HT1080 (cell line): ENCODE measurements at regions not wholly inside any gene's neighbourhood (a gene's known extent, or its start where the extent isn't known, plus 50 kb on each side); places are given as distances from the start of the nearest gene placed in this dataset.
A peak's percentile ranks its signal among the peaks of the same experiment; 100 is the strongest.
"Not testable (repeated sequence)": the region's sequence is repeated elsewhere in the genome, so short reads cannot be mapped to it uniquely, and the experiment has no call there.

ENCODE experiments used
- DNase-seq: peaks from one replicate; pipeline ENCODE4 v3.0.0-alpha.2; 2015; ENCODE audit warnings: low read depth

GRCh38 chr2:215832791-215833190 lies 180.6 kb downstream of the MREG start:
- DNase-seq: no peak

GRCh38 chr2:215831296-215831913 lies 181.9 kb downstream of the MREG start:
- DNase-seq: no peak

GRCh38 chr2:215830304-215830703 lies 183.0 kb downstream of the MREG start:
- peak; percentile 47 for DNase-seq

- DNase-seq: no peak
Measured at GRCh38 chr2:215829261-215829660, 184.1 kb downstream of the MREG start.

GRCh38 chr2:215828528-215829184 lies 184.7 kb downstream of the MREG start:
- peak; percentile 58 for DNase-seq

GRCh38 chr2:215826838-215827441 lies 186.4 kb downstream of the MREG start:
- no peak for DNase-seq

- DNase-seq: no peak
Measured at GRCh38 chr2:215826376-215826775, 187.0 kb downstream of the MREG start.

GRCh38 chr2:215825707-215826106 lies 187.6 kb downstream of the MREG start:
- no peak for DNase-seq

- not testable (repeated sequence) for DNase-seq
Measured at GRCh38 chr2:215821298-215821697, 192.1 kb downstream of the MREG start.

- not testable (repeated sequence) for DNase-seq
Measured at GRCh38 chr2:215819713-215820112, 193.6 kb downstream of the MREG start.

GRCh38 chr2:215817046-215817445 lies 196.3 kb downstream of the MREG start:
- no peak for DNase-seq

- no peak for DNase-seq
Measured at GRCh38 chr2:215816424-215816823, 196.9 kb downstream of the MREG start.

GRCh38 chr2:215815960-215816359 lies 197.4 kb downstream of the MREG start:
- DNase-seq: no peak

- peak; percentile 38 for DNase-seq
Measured at GRCh38 chr2:215812966-215813365, 200.4 kb downstream of the MREG start.

- no peak for DNase-seq
Measured at GRCh38 chr2:215811409-215812345, 201.7 kb downstream of the MREG start.

- DNase-seq: no peak
Measured at GRCh38 chr2:215811003-215811402, 202.3 kb downstream of the MREG start.

GRCh38 chr2:215808996-215809395 lies 204.4 kb downstream of the MREG start:
- no peak for DNase-seq

- DNase-seq: no peak
Measured at GRCh38 chr2:215808194-215808593, 205.2 kb downstream of the MREG start.

- no peak for DNase-seq
Measured at GRCh38 chr2:215805493-215805892, 207.9 kb downstream of the MREG start.

GRCh38 chr2:215803150-215803549 lies 210.2 kb downstream of the MREG start:
- no peak for DNase-seq

GRCh38 chr2:215799194-215799593 lies 214.2 kb downstream of the MREG start:
- DNase-seq: peak; percentile 18

GRCh38 chr2:215797676-215798075 lies 215.7 kb downstream of the MREG start:
- DNase-seq: no peak
